B cell (primary cell): ENCODE measurements at regions not wholly inside any gene's neighbourhood (a gene's known extent, or its start where the extent isn't known, plus 50 kb on each side); places are given as distances from the start of the nearest gene placed in this dataset.

Experiments used
- ATAC-seq: fragments of 200-7000 bp; cut with Tn5 transposase; one replicate; pipeline ENCODE4 v1.10.0; 2021; ENCODE audit warnings: low read depth, mild to moderate bottlenecking, moderate number of reproducible peaks, moderate library complexity
- CTCF ChIA-PET: fragments of 350-600 bp; sonication (Branson Sonifier 250); formaldehyde crosslinking; loops from one replicate; lab custom pipeline; 2021; ENCODE audit warnings: antibody characterized with exemption, inconsistent platforms; lab: Charles Lee
- POLR2A ChIA-PET: fragments of 350-600 bp; sonication (Branson Sonifier 250); formaldehyde crosslinking; loops from one replicate; lab custom pipeline; 2021; ENCODE audit warnings: antibody characterized with exemption; lab: Charles Lee
- DNase-seq: peaks from one replicate; pipeline ENCODE4 v3.0.0; 2013
- H2AFZ ChIP-seq: 2 replicates; pipeline ENCODE4 v1.6.1; 2012; ENCODE audit warnings: mild to moderate bottlenecking, low read depth, low read length; ENCODE audit not compliant: insufficient read depth, poor library complexity, severe bottlenecking
- H3K27ac ChIP-seq, 2 donors: 1 replicate in 1 of 2; 2 replicates in 1 of 2; pipeline ENCODE4 v1.5.1; 2012 to 2013; ENCODE audit warnings: low read length in 2 of 2, mild to moderate bottlenecking in 2 of 2, moderate library complexity in 1 of 2
- H3K27me3 ChIP-seq, 4 experiments: fragments of 200-600 bp in 1 of 4; sonication (generic) in 1 of 4; replicated peaks in 1 of 4; 1 replicate in 2 of 4; 2 replicates in 2 of 4; pipeline versions ENCODE4 v1.6.1 to v1.7.0; 2013 to 2016; ENCODE audit warnings: low read length in 3 of 4, mild to moderate bottlenecking in 2 of 4, mixed read lengths in 1 of 4, moderate library complexity in 1 of 4; ENCODE audit not compliant: insufficient read depth in 4 of 4, control insufficient read depth in 3 of 4; ENCODE audit errors: control extremely low read depth in 1 of 4
- H3K36me3 ChIP-seq, 2 experiments: replicated peaks in 1 of 2; 1 replicate in 1 of 2; 2 replicates in 1 of 2; pipeline versions ENCODE4 v1.6.1 to v1.7.1; 2013; ENCODE audit warnings: low read length in 1 of 2; ENCODE audit not compliant: insufficient read depth in 2 of 2, control insufficient read depth in 1 of 2; ENCODE audit errors: control extremely low read depth in 1 of 2, extremely low read depth in 1 of 2
- H3K4me1 ChIP-seq, 2 donors: fragments of 200-600 bp in 1 of 2; sonication (generic) in 1 of 2; 1 replicate in 1 of 2; 2 replicates in 1 of 2; pipeline versions ENCODE4 v1.5.1 to v1.6.1; 2013 to 2017; ENCODE audit warnings: low read length in 2 of 2; ENCODE audit not compliant: control insufficient read depth in 2 of 2, insufficient read depth in 2 of 2
- H3K4me2 ChIP-seq: replicated peaks from 2 replicates; pipeline ENCODE3; 2012; ENCODE audit warnings: mild to moderate bottlenecking, low read depth, low read length; ENCODE audit not compliant: poor library complexity, severe bottlenecking
- H3K4me3 ChIP-seq, 5 experiments: fragments of 200-600 bp in 1 of 5; sonication (generic) in 1 of 5; 1 replicate in 3 of 5; 2 replicates in 2 of 5; pipeline versions ENCODE4 v1.5.1 to v1.7.0; 2011 to 2016; ENCODE audit warnings: low read length in 4 of 5, mild to moderate bottlenecking in 4 of 5, low read depth in 2 of 5, control low read depth in 1 of 5, moderate library complexity in 1 of 5; ENCODE audit not compliant: insufficient read depth in 1 of 5; ENCODE audit errors: control extremely low read depth in 1 of 5, extremely low read depth in 1 of 5
- H3K79me2 ChIP-seq: fragments of 200-600 bp; sonication (generic); one replicate; pipeline ENCODE4 v1.6.0; 2016; ENCODE audit warnings: low read length; ENCODE audit not compliant: control insufficient read depth, insufficient read depth
- H3K9ac ChIP-seq: fragments of 200-600 bp; sonication (generic); 2 replicates; pipeline ENCODE4 v1.6.1; 2017; ENCODE audit warnings: mild to moderate bottlenecking, low read length, moderate library complexity
- H3K9me3 ChIP-seq, 3 donors: one replicate each; pipeline versions ENCODE4 v1.6.1 to v1.7.1; 2013; ENCODE audit warnings: low read length in 2 of 3; ENCODE audit not compliant: control insufficient read depth in 2 of 3, insufficient read depth in 1 of 3; ENCODE audit errors: control extremely low read depth in 1 of 3
- H4K20me1 ChIP-seq: 2 replicates; pipeline ENCODE4 v1.6.0; 2012; ENCODE audit warnings: mild to moderate bottlenecking, low read length; ENCODE audit not compliant: insufficient read depth, control insufficient read depth, poor library complexity, severe bottlenecking
- H3K27ac Mint-ChIP-seq: one replicate; pipeline ENCODE4 v1.8.0; 2021; ENCODE audit warnings: mixed read lengths
- H3K27me3 Mint-ChIP-seq: one replicate; pipeline ENCODE4 v1.8.0; 2021; ENCODE audit warnings: mixed read lengths
- H3K4me1 Mint-ChIP-seq: one replicate; pipeline ENCODE4 v1.8.0; 2021; ENCODE audit warnings: mixed read lengths
- H3K4me3 Mint-ChIP-seq: one replicate; pipeline ENCODE4 v1.8.0; 2021; ENCODE audit warnings: mixed read lengths
- H3K9me3 Mint-ChIP-seq: one replicate; pipeline ENCODE4 v1.8.0; 2022; ENCODE audit warnings: mixed read lengths; ENCODE audit not compliant: insufficient read depth
- CTCF ChIP-seq: fragments of 200-600 bp; IDR thresholded peaks from one replicate; pipeline ENCODE4 v1.8.0; 2022; ENCODE audit warnings: antibody characterized with exemption, mild to moderate bottlenecking
- EZH2 ChIP-seq: IDR thresholded peaks from 2 replicates; pipeline ENCODE4 v1.6.1; 2012; ENCODE audit warnings: borderline replicate concordance, low read depth, mild to moderate bottlenecking, moderate library complexity, low read length; ENCODE audit not compliant: insufficient read depth, poor library complexity, severe bottlenecking
- WGBS: methylation state at CpG from one replicate; pipeline ENCODE4 v1.1.5; 2013; ENCODE audit warnings: missing lambda C conversion rate; ENCODE audit not compliant: insufficient coverage; 5-methylcytosine and 5-hydroxymethylcytosine counted together
- intact Hi-C: fragments of 100-400 bp; cut with micrococcal nuclease; formaldehyde crosslinking; loops from one replicate; pipeline ENCODE4 v1.10.0; 2022

DNA sequence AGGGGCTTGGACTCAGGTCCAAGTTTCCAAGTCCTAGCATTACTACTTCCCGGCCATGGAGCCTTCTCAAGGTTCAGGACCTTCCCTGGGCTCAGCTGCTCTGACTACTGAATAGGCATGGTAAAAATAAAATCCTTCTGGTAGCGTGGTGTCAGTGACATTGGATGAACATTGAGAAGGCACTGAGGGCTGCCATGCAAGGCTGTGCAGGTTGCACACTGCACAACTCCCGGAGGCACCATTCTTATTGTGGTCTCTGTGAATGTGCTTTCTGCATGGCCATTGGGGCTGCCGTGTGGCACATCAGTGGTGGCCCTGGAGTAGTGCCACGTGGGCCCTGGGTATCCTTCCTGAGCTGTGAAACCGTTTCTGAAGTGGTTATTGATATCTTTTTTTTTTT lies 250.2 kb upstream of the CIBAR2 start:
- H3K9me3 ChIP-seq = peaks cover 0 to 15% (median 0%) of the 10 kb centered on the region in 3 donors
- Mint-ChIP-seq H3K4me1 (no peaks in the 10 kb centered on the region), H3K4me3 (no peak overlapping the region), H3K9me3 (no peaks in the 10 kb centered on the region), H3K27ac (no peak overlapping the region), H3K27me3 (peaks cover 10% of the 10 kb centered on the region)
- TF ChIP-seq CTCF (no peak), EZH2 (no peak)
- no peaks in the 10 kb centered on the region for H3K79me2 ChIP-seq
- DNase-seq (no peak), ATAC-seq (no peak)
- H3K27me3 ChIP-seq = peaks cover 0 to 11% (median 0%) of the 10 kb centered on the region in 4 experiments
- CTCF ChIA-PET = no interaction called here
- intact Hi-C loops = no loop called here
- no peak overlapping the region for H2AFZ ChIP-seq
- no peak overlapping the region for H3K4me2 ChIP-seq
- H3K9ac ChIP-seq = no peak overlapping the region
- H3K27ac ChIP-seq = no peak overlapping the region
- no peaks in the 10 kb centered on the region for H3K36me3 ChIP-seq
- POLR2A ChIA-PET = no interaction called here
- no peak overlapping the region for H3K4me3 ChIP-seq
- WGBS = 80% methylated on average over 4 of the region's 6 CpGs
- H4K20me1 ChIP-seq = no peaks in the 10 kb centered on the region
- H3K4me1 ChIP-seq = no peaks in the 10 kb centered on the region

DNA sequence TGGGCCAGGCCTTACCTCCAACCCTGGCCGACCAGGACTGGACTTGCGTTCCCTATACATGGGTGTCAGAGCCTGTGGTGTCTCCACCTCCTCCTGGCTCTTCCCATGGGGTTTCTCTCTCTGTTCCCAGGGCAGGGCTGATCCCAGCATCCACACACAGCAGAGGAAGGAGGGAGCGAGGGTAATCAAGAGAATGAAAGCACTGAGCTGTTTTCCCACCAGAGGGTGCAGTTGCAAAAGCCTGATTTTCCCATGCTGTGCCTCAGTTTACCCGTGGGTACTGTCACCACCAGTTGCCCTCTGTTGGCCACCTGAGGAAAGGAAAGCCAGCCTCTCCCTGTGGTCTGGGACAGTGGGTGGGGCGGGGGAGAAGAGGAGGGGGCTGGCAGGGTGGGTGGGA lies 249.7 kb upstream of the GSE1 start:
- Histone ChIP-seq H3K36me3 (no peaks in the 10 kb centered on the region), H3K79me2 (no peaks in the 10 kb centered on the region), H3K9ac (no peak overlapping the region), H3K27me3 (peaks cover 0 to 11% (median 0%) of the 10 kb centered on the region in 4 experiments), H4K20me1 (no peaks in the 10 kb centered on the region), H2AFZ (no peak overlapping the region), H3K27ac (no peak overlapping the region), H3K4me3 (no peak overlapping the region), H3K4me2 (no peak overlapping the region), H3K9me3 (peaks cover 0 to 15% (median 0%) of the 10 kb centered on the region in 3 donors), H3K4me1 (no peaks in the 10 kb centered on the region)
- no peaks in the 10 kb centered on the region for H3K4me1 Mint-ChIP-seq
- no peaks in the 10 kb centered on the region for H3K9me3 Mint-ChIP-seq
- no peak overlapping the region for H3K27ac Mint-ChIP-seq
- ATAC-seq (no peak), DNase-seq (no peak)
- H3K27me3 Mint-ChIP-seq = peaks cover 10% of the 10 kb centered on the region
- WGBS = 94% methylated on average over 3 of the region's 5 CpGs
- H3K4me3 Mint-ChIP-seq = no peak overlapping the region
- POLR2A ChIA-PET = no interaction called here
- intact Hi-C loops = no loop called here
- TF ChIP-seq CTCF (no peak), EZH2 (no peak)
- CTCF ChIA-PET = no interaction called here
